GM21786 (cell line): ENCODE measurements at regions not wholly inside any gene's neighbourhood (a gene's known extent, or its start where the extent isn't known, plus 50 kb on each side); places are given as distances from the start of the nearest gene placed in this dataset.
A peak's percentile ranks its signal among the peaks of the same experiment; 100 is the strongest.
"Not testable (repeated sequence)": the region's sequence is repeated elsewhere in the genome, so short reads cannot be mapped to it uniquely, and the experiment has no call there.

Source experiments
- ATAC-seq: cut with Tn5 transposase; IDR thresholded peaks from one replicate; pipeline ENCODE4 v1.9.1; 2021; ENCODE audit not compliant: unreplicated experiment

- no peak for ATAC-seq
Measured at GRCh38 chr2:58475756-58476155, 234.6 kb upstream of the FANCL start.

- ATAC-seq, result no peak
Measured at GRCh38 chr2:58473165-58473564, 232.0 kb upstream of the FANCL start.

- ATAC-seq, result peak; percentile 60
Measured at GRCh38 chr2:58466804-58467203, 225.7 kb upstream of the FANCL start.

GRCh38 chr2:58466021-58466420, 224.9 kb upstream of the FANCL start:
- ATAC-seq, result not testable (repeated sequence)

- no peak for ATAC-seq
Measured at GRCh38 chr2:58460670-58461069, 219.5 kb upstream of the FANCL start.

GRCh38 chr2:58449286-58450010, 208.3 kb upstream of the FANCL start:
- peak; percentile 95 for ATAC-seq

- no peak for ATAC-seq
Measured at GRCh38 chr2:58448845-58449244, 207.7 kb upstream of the FANCL start.

- ATAC-seq, result peak; percentile 53
Measured at GRCh38 chr2:58448065-58448507, 207.0 kb upstream of the FANCL start.

GRCh38 chr2:58447586-58447985, 206.5 kb upstream of the FANCL start:
- no peak for ATAC-seq

GRCh38 chr2:58441643-58442042, 200.5 kb upstream of the FANCL start:
- ATAC-seq, result no peak

GRCh38 chr2:58436872-58437271, 195.7 kb upstream of the FANCL start:
- ATAC-seq, result no peak

- no peak for ATAC-seq
Measured at GRCh38 chr2:58435246-58435645, 194.1 kb upstream of the FANCL start.

- ATAC-seq, result no peak
Measured at GRCh38 chr2:58434692-58435091, 193.6 kb upstream of the FANCL start.

- ATAC-seq, result no peak
Measured at GRCh38 chr2:58432491-58433170, 191.5 kb upstream of the FANCL start.

- no peak for ATAC-seq
Measured at GRCh38 chr2:58429014-58429875, 188.1 kb upstream of the FANCL start.

GRCh38 chr2:58428096-58429013, 187.2 kb upstream of the FANCL start:
- ATAC-seq, result no peak

GRCh38 chr2:58427572-58428095, 186.5 kb upstream of the FANCL start:
- no peak for ATAC-seq

- ATAC-seq, result no peak
Measured at GRCh38 chr2:58425368-58425767, 184.2 kb upstream of the FANCL start.

- no peak for ATAC-seq
Measured at GRCh38 chr2:58419983-58420382, 178.9 kb upstream of the FANCL start.

- no peak for ATAC-seq
Measured at GRCh38 chr2:58416696-58417095, 175.6 kb upstream of the FANCL start.
